ENCODE measurements at regions not wholly inside any gene's neighbourhood (a gene's known extent, or its start where the extent isn't known, plus 50 kb on each side); places are given as distances from the start of the nearest gene placed in this dataset.

DNA sequence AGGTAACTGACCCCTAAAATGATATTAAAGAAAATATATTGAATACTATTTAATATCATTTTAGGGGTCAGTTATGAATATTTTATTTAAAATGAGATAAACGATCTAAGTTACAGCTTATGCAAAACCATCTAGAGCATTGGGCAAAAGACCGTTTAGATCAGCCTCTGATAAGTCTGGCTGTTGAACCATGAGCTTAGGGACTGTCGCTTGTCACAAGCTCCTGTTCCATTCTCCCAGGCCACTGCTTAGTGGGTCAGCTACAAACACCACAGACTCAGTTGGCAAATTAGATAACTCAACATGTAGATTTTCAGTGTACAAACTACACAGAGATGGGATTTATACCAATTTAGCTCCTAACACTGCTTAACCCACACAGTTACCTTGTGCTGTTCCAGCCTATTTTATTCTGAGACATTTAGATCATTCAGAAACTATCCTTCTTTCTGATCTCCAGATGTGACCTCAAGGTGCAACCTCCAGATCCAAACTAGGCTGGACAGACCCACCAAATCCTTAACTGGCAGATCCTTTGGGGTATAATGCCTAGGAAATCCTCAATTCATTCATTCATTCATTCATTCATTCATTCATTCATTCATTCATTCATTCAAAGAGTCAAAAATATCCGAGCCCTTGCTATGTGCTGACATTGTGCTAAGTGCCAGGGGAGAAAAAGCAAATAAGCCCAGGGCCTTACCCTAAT, 82.8 kb downstream of the HRH4 start:
- no CpG with 5 or more reads among the region's 4 CpGs for WGBS (ENCODE audit: extremely low coverage, insufficient read length, low lambda C conversion rate)
- H3K4me1 ChIP-seq (ENCODE audit: insufficient read depth, low read length): peaks cover 3% of the 10 kb centered on the region; the same call in 1 of the 2 replicates
- no peak overlapping the region for H2BK120ac ChIP-seq (ENCODE audit: low read depth, low read length, poor library complexity, severe bottlenecking)
- no peaks in the 10 kb centered on the region for H3K79me1 ChIP-seq (ENCODE audit: insufficient read depth, low read depth, low read length, poor library complexity, severe bottlenecking)
- no peak overlapping the region for H3K27ac Mint-ChIP-seq
- no peak overlapping the region for H2BK12ac ChIP-seq (ENCODE audit: insufficient read length, low read depth, low read length)
- TF ChIP-seq, protein P1, sequence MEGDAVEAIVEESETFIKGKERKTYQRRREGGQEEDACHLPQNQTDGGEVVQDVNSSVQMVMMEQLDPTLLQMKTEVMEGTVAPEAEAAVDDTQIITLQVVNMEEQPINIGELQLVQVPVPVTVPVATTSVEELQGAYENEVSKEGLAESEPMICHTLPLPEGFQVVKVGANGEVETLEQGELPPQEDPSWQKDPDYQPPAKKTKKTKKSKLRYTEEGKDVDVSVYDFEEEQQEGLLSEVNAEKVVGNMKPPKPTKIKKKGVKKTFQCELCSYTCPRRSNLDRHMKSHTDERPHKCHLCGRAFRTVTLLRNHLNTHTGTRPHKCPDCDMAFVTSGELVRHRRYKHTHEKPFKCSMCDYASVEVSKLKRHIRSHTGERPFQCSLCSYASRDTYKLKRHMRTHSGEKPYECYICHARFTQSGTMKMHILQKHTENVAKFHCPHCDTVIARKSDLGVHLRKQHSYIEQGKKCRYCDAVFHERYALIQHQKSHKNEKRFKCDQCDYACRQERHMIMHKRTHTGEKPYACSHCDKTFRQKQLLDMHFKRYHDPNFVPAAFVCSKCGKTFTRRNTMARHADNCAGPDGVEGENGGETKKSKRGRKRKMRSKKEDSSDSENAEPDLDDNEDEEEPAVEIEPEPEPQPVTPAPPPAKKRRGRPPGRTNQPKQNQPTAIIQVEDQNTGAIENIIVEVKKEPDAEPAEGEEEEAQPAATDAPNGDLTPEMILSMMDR (conservative IDR thresholded peaks at IDR 0.05): no peak
- H3K36me3 Mint-ChIP-seq (ENCODE audit: insufficient read depth in 1 of 3, low read depth in 3 of 3): no peaks in the 10 kb centered on the region
- H3T11ph ChIP-seq (ENCODE audit: low read length): no peak overlapping the region
- H3K23ac ChIP-seq (ENCODE audit: insufficient read length, low read depth, low read length): no peak overlapping the region
- no peak overlapping the region for H2BK5ac ChIP-seq (ENCODE audit: insufficient read length, low read length)
- no peak overlapping the region for H3K9ac ChIP-seq (ENCODE audit: extremely low read depth, insufficient read length, low read length)
- H3K4me3 Mint-ChIP-seq: no peak overlapping the region
- no peak overlapping the region for H2BK15ac ChIP-seq (ENCODE audit: low read depth, low read length)
- no peak overlapping the region for H3K18ac ChIP-seq (ENCODE audit: insufficient read length, low read depth, low read length)
- H3K4ac ChIP-seq (ENCODE audit: low read depth, low read length): no peak overlapping the region
- no peak overlapping the region for H3K14ac ChIP-seq (ENCODE audit: insufficient read depth, low read length)
- H3K27me3 Mint-ChIP-seq (ENCODE audit: low read depth): peaks cover 3% of the 10 kb centered on the region
- no peaks in the 10 kb centered on the region for H3K23me2 ChIP-seq (ENCODE audit: insufficient read length, low read depth, low read length, poor library complexity, severe bottlenecking)
- no peak overlapping the region for H2AK5ac ChIP-seq (ENCODE audit: insufficient read length, low read length)
- H3K9me3 Mint-ChIP-seq: no peaks in the 10 kb centered on the region
- no peak overlapping the region for H3K27ac ChIP-seq (ENCODE audit: insufficient read length, low read depth, low read length)
- no peaks in the 10 kb centered on the region for H4K20me1 ChIP-seq (ENCODE audit: control insufficient read depth, insufficient read depth, insufficient read length)
- H4K5ac ChIP-seq (ENCODE audit: insufficient read length, low read depth, low read length): no peak overlapping the region
- H4K8ac ChIP-seq (replicated peaks; ENCODE audit: insufficient read length, low read depth, low read length): no peak overlapping the region
- H2AFZ ChIP-seq (ENCODE audit: low read length): no peak overlapping the region
- no peak overlapping the region for H3K4me2 ChIP-seq (ENCODE audit: insufficient read depth, insufficient read length, low read length)
- no peak overlapping the region for H2BK20ac ChIP-seq (ENCODE audit: low read depth, low read length, poor library complexity, severe bottlenecking)
- DNase-seq: no peak
- peaks cover 7 to 10% of the 10 kb centered on the region in 2 experiments for H3K4me1 Mint-ChIP-seq
- H3K79me2 ChIP-seq (ENCODE audit: insufficient read depth, low read length): no peaks in the 10 kb centered on the region; the same call in 1 of the 2 replicates
- H4K91ac ChIP-seq (ENCODE audit: insufficient read length, low read depth, low read length): no peak overlapping the region
- no peaks in the 10 kb centered on the region for H3K9me3 ChIP-seq (ENCODE audit: control insufficient read depth, low read depth, low read length)
- no peak overlapping the region for H3K56ac ChIP-seq (ENCODE audit: insufficient read length, low read depth, low read length)
- H3K27me3 ChIP-seq (ENCODE audit: insufficient read depth, low read length): no peaks in the 10 kb centered on the region
